ENCODE measurements at regions not wholly inside any gene's neighbourhood (a gene's known extent, or its start where the extent isn't known, plus 50 kb on each side); places are given as distances from the start of the nearest gene placed in this dataset.

GRCh38 chr6:153367021-153367420 is 235.9 kb upstream of the RGS17 start:
- TF ChIP-seq, protein P1, sequence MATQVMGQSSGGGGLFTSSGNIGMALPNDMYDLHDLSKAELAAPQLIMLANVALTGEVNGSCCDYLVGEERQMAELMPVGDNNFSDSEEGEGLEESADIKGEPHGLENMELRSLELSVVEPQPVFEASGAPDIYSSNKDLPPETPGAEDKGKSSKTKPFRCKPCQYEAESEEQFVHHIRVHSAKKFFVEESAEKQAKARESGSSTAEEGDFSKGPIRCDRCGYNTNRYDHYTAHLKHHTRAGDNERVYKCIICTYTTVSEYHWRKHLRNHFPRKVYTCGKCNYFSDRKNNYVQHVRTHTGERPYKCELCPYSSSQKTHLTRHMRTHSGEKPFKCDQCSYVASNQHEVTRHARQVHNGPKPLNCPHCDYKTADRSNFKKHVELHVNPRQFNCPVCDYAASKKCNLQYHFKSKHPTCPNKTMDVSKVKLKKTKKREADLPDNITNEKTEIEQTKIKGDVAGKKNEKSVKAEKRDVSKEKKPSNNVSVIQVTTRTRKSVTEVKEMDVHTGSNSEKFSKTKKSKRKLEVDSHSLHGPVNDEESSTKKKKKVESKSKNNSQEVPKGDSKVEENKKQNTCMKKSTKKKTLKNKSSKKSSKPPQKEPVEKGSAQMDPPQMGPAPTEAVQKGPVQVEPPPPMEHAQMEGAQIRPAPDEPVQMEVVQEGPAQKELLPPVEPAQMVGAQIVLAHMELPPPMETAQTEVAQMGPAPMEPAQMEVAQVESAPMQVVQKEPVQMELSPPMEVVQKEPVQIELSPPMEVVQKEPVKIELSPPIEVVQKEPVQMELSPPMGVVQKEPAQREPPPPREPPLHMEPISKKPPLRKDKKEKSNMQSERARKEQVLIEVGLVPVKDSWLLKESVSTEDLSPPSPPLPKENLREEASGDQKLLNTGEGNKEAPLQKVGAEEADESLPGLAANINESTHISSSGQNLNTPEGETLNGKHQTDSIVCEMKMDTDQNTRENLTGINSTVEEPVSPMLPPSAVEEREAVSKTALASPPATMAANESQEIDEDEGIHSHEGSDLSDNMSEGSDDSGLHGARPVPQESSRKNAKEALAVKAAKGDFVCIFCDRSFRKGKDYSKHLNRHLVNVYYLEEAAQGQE (IDR thresholded peaks at IDR 0.05; ENCODE audit: borderline replicate concordance) = no peak
- TF ChIP-seq, protein P2, sequence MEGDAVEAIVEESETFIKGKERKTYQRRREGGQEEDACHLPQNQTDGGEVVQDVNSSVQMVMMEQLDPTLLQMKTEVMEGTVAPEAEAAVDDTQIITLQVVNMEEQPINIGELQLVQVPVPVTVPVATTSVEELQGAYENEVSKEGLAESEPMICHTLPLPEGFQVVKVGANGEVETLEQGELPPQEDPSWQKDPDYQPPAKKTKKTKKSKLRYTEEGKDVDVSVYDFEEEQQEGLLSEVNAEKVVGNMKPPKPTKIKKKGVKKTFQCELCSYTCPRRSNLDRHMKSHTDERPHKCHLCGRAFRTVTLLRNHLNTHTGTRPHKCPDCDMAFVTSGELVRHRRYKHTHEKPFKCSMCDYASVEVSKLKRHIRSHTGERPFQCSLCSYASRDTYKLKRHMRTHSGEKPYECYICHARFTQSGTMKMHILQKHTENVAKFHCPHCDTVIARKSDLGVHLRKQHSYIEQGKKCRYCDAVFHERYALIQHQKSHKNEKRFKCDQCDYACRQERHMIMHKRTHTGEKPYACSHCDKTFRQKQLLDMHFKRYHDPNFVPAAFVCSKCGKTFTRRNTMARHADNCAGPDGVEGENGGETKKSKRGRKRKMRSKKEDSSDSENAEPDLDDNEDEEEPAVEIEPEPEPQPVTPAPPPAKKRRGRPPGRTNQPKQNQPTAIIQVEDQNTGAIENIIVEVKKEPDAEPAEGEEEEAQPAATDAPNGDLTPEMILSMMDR (IDR thresholded peaks at IDR 0.05; ENCODE audit: poor library complexity, severe bottlenecking) = no peak
- TF ChIP-seq RAD21 (conservative IDR thresholded peaks at IDR 0.05) = no peak

All from neural cell (in vitro differentiated cells).